H1 (cell line): ENCODE measurements at regions not wholly inside any gene's neighbourhood (a gene's known extent, or its start where the extent isn't known, plus 50 kb on each side); places are given as distances from the start of the nearest gene placed in this dataset.

Experiments
- CTCF ChIP-seq, 3 experiments: IDR thresholded peaks; 1 replicate in 2 of 3; 2 replicates in 1 of 3; pipeline versions ENCODE4 v1.5.1 to v1.6.1; 2011; ENCODE audit warnings: low read length in 3 of 3, mild to moderate bottlenecking in 3 of 3, inconsistent platforms in 2 of 3, low read depth in 1 of 3, moderate library complexity in 1 of 3; ENCODE audit not compliant: insufficient read depth in 1 of 3; ENCODE audit errors: control extremely low read depth in 1 of 3
- EP300 ChIP-seq, 2 experiments: IDR thresholded peaks; 1 replicate in 1 of 2; 2 replicates in 1 of 2; pipeline ENCODE4 v1.6.1; 2011 to 2012; ENCODE audit warnings: low read depth in 2 of 2, low read length in 2 of 2, mild to moderate bottlenecking in 2 of 2, borderline replicate concordance in 1 of 2, inconsistent platforms in 1 of 2, moderate library complexity in 1 of 2
- GABPA ChIP-seq: IDR thresholded peaks from 2 replicates; pipeline ENCODE4 v1.6.1; 2011; ENCODE audit warnings: mild to moderate bottlenecking, low read length, moderate library complexity, borderline replicate concordance; ENCODE audit not compliant: insufficient read depth
- POLR2A ChIP-seq, 2 experiments: IDR thresholded peaks; 1 replicate in 1 of 2; 2 replicates in 1 of 2; pipeline ENCODE4 v1.6.1; 2011; ENCODE audit warnings: low read depth in 2 of 2, low read length in 2 of 2, mild to moderate bottlenecking in 2 of 2; ENCODE audit errors: control extremely low read depth in 1 of 2
- SIN3A ChIP-seq, 2 experiments: IDR thresholded peaks in 1 of 2; conservative IDR thresholded peaks in 1 of 2; 2 replicates each; pipeline ENCODE4 v1.6.1; 2011 to 2012; ENCODE audit warnings: low read length in 2 of 2, improper control_type of control experiment in 1 of 2, low read depth in 1 of 2, mild to moderate bottlenecking in 1 of 2
- TAF7 ChIP-seq: optimal IDR thresholded peaks from 2 replicates; pipeline ENCODE3; 2011; ENCODE audit warnings: low read depth, mild to moderate bottlenecking, inconsistent platforms, low read length, moderate library complexity, borderline replicate concordance

GRCh38 chr6:8589941-8590729 is 154.8 kb upstream of the SLC35B3 start:
- TF ChIP-seq TAF7 (no peak), POLR2A (IDR thresholded peaks at IDR 0.05; ENCODE audit: control extremely low read depth in 1 of 2, low read depth in 2 of 2, low read length in 2 of 2) (no peak), SIN3A (conservative IDR thresholded peaks at IDR 0.05 in 1 of 2, IDR thresholded peaks at IDR 0.05 in 1 of 2; ENCODE audit: low read depth in 1 of 2, low read length in 2 of 2) (no peak), CTCF (IDR thresholded peaks at IDR 0.05; ENCODE audit: control extremely low read depth in 1 of 3, insufficient read depth in 1 of 3, low read depth in 1 of 3, low read length in 3 of 3) (peak; percentile 25 to 49 (median 45)), EP300 (IDR thresholded peaks at IDR 0.05; ENCODE audit: borderline replicate concordance in 1 of 2, low read depth in 2 of 2, low read length in 2 of 2) (no peak), GABPA (no peak)
